22Rv1 (cell line): ENCODE measurements at regions not wholly inside any gene's neighbourhood (a gene's known extent, or its start where the extent isn't known, plus 50 kb on each side); places are given as distances from the start of the nearest gene placed in this dataset.

ENCODE experiments used
- ZFX ChIP-seq: fragments of 450-650 bp; IDR thresholded peaks from 2 replicates; pipeline ENCODE4 v1.6.1; 2017; ENCODE audit warnings: antibody characterized with exemption, borderline replicate concordance
- TF ChIP-seq, protein P1 (sequence below): fragments of 450-650 bp; IDR thresholded peaks from 2 replicates; pipeline ENCODE4 v1.5.1; 2017; ENCODE audit warnings: mild to moderate bottlenecking

DNA sequence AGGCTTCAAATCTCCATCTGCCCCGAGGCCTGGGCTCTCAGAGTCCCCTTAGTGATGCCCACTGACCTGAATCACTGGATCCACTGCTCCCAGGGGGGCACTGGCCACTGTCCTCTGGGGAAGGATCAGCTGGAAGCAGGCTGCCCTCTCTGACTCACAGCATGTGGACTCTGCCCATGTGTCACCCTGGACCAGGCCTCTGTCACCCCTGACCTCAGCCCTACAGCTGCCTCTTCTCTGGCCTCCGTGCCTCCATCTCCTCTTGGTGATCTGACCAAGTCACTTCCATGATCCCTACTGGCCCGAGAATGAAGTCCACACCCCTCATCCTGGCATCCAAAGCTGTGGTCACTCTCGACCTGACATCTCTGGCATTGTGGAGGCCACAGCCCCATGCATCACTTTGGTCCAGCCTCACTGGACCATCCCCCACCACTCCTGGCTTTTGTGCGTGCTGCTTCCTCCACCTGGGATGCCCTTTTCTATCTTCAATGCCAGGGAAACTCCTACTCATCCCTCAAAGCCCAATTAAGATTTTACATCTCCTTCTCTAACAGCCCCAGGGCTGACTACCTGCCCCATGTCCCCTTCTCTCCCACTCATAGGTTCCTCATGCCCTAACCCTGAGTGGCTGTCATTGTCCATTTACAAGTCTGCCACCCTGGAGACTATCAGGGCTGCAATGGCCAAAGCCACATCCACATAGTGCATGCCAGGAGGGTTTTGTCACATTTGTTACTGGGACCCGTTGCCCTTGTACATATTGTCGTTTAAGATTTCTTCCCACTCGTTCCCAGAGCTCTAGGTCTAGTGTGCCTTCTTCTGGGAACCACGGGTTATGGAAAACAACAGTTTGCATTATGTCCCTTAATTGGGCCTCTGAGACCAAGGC, 685.0 kb downstream of the MATN1 start:
- TF ChIP-seq, protein P1, sequence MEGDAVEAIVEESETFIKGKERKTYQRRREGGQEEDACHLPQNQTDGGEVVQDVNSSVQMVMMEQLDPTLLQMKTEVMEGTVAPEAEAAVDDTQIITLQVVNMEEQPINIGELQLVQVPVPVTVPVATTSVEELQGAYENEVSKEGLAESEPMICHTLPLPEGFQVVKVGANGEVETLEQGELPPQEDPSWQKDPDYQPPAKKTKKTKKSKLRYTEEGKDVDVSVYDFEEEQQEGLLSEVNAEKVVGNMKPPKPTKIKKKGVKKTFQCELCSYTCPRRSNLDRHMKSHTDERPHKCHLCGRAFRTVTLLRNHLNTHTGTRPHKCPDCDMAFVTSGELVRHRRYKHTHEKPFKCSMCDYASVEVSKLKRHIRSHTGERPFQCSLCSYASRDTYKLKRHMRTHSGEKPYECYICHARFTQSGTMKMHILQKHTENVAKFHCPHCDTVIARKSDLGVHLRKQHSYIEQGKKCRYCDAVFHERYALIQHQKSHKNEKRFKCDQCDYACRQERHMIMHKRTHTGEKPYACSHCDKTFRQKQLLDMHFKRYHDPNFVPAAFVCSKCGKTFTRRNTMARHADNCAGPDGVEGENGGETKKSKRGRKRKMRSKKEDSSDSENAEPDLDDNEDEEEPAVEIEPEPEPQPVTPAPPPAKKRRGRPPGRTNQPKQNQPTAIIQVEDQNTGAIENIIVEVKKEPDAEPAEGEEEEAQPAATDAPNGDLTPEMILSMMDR: no peak
- no peak for TF ChIP-seq ZFX
